SJSA1 (cell line): ENCODE measurements at regions not wholly inside any gene's neighbourhood (a gene's known extent, or its start where the extent isn't known, plus 50 kb on each side); places are given as distances from the start of the nearest gene placed in this dataset.

Source experiments
- DNase-seq, 2 experiments: peaks; one replicate each; pipeline ENCODE4 v3.0.0-alpha.2; 2015 to 2020; ENCODE audit warnings: low spot score in 2 of 2, low read depth in 1 of 2
- H3K27ac ChIP-seq: fragments of 250-450 bp; sonication (Bioruptor Pico); 2 replicates; pipeline ENCODE4 v1.5.1; 2020; ENCODE audit warnings: mild to moderate bottlenecking, moderate library complexity
- H3K27me3 ChIP-seq: fragments of 250-450 bp; sonication (Bioruptor Pico); replicated peaks from 2 replicates; pipeline ENCODE4 v1.5.1; 2020; ENCODE audit warnings: mild to moderate bottlenecking, moderate library complexity
- H3K36me3 ChIP-seq: fragments of 250-450 bp; sonication (Bioruptor Pico); 2 replicates; pipeline ENCODE4 v1.5.1; 2020; ENCODE audit warnings: mild to moderate bottlenecking
- H3K4me1 ChIP-seq: fragments of 250-450 bp; sonication (Bioruptor Pico); replicated peaks from 2 replicates; pipeline ENCODE4 v1.6.1; 2021; ENCODE audit warnings: mild to moderate bottlenecking
- H3K4me3 ChIP-seq: fragments of 250-450 bp; sonication (Bioruptor Pico); 2 replicates; pipeline ENCODE4 v1.5.1; 2020; ENCODE audit warnings: mild to moderate bottlenecking
- H3K9me3 ChIP-seq: fragments of 250-450 bp; sonication (Bioruptor Pico); replicated peaks from 2 replicates; pipeline ENCODE4 v1.5.1; 2020; ENCODE audit warnings: mild to moderate bottlenecking

DNA sequence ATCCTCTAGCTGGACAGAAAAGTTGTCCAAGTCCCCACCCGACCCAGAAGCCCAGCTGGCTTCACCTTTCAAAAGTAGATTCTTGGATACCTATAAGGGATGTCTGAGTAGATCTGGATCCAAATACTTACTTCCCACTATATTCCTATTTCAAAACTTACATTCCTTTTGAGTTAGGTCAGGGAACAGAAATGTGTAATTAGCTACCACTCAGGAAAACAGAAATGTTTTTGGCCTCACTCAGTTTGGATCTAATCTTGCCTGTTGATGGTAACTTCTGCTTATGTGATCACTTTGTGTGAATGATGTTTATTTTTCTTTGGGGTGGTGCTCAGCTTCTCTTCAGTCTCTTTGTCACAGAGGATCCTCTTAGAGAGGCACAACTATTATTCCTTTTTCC is 814.4 kb upstream of the RGS18 start:
- no peaks in the 10 kb centered on the region for H3K36me3 ChIP-seq
- H3K4me3 ChIP-seq = no peak overlapping the region
- no peaks in the 10 kb centered on the region for H3K27me3 ChIP-seq
- peak in 1 of 2 experiments; percentile 1 for DNase-seq
- 0 out of 2 replicates have a peak, but pooled peaks cover 2% of the 10 kb centered on the region for H3K9me3 ChIP-seq
- H3K4me1 ChIP-seq = no peaks in the 10 kb centered on the region
- no peak overlapping the region for H3K27ac ChIP-seq

DNA sequence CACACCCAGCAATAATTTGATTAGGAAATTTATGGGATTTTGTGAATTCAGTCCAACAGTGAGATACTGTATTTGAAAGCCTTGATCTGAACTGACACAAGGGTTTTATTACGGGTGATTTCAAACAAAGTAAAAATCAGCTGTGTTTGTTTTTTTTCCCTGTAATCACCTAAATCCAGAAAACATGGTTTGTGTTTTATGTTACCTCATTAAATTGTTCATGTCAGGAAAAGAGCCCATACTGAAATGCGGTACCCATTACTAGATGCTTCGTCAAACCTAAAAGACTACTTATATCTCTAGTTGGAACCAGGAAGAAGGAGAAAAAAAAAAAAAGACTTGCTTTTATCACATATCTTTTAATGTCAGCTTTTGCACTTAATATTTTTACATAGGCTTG is 811.9 kb upstream of the RGS18 start:
- Histone ChIP-seq H3K27ac (no peak overlapping the region), H3K4me3 (no peak overlapping the region), H3K4me1 (no peaks in the 10 kb centered on the region), H3K9me3 (0 out of 2 replicates have a peak, but pooled peaks cover 2% of the 10 kb centered on the region), H3K36me3 (no peaks in the 10 kb centered on the region), H3K27me3 (no peaks in the 10 kb centered on the region)
- DNase-seq = no peak

GRCh38 chr1:191348328-191348727 is 809.9 kb upstream of the RGS18 start:
- no peaks in the 10 kb centered on the region for H3K27me3 ChIP-seq
- H3K27ac ChIP-seq = no peak overlapping the region
- peaks cover 5% of the 10 kb centered on the region; the same call in 1 of the 2 replicates for H3K9me3 ChIP-seq
- H3K36me3 ChIP-seq = no peaks in the 10 kb centered on the region
- no peak for DNase-seq
- H3K4me3 ChIP-seq = no peak overlapping the region
- no peaks in the 10 kb centered on the region for H3K4me1 ChIP-seq

- H3K27me3 ChIP-seq = no peaks in the 10 kb centered on the region
- no peak overlapping the region for H3K27ac ChIP-seq
- no peaks in the 10 kb centered on the region for H3K36me3 ChIP-seq
- DNase-seq = no peak
- H3K4me3 ChIP-seq = no peak overlapping the region
- peaks cover 3% of the 10 kb centered on the region; the same call in 1 of the 2 replicates for H3K9me3 ChIP-seq
- H3K4me1 ChIP-seq = no peaks in the 10 kb centered on the region
These were observed 807.3 kb upstream of the RGS18 start for GRCh38 chr1:191350938-191351337.

DNA sequence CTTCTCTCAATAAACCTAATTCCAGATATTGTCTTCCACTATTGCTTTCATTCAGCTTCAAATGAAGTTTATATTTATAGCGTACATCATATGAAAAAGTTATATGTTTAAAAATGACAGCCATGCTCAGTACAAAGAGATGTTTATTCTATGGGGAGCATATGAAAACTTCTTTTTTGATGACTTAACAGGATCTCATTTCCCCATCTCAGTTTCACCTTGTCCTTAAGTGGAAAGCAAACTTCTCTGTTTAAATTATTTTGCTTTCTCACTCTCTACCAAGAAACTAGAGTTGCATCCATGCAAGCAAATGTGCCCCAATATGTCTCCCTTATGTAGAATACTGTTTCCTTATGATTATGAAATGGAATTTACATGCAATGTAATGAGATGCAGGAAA is 799.5 kb upstream of the RGS18 start:
- Histone ChIP-seq H3K4me1 (no peaks in the 10 kb centered on the region), H3K27me3 (no peaks in the 10 kb centered on the region), H3K27ac (no peak overlapping the region), H3K36me3 (no peaks in the 10 kb centered on the region), H3K9me3 (peaks cover 5% of the 10 kb centered on the region), H3K4me3 (no peak overlapping the region)
- DNase-seq = no peak

- DNase-seq = no peak
- Histone ChIP-seq H3K9me3 (peaks cover 3% of the 10 kb centered on the region; the same call in 1 of the 2 replicates), H3K27ac (no peak overlapping the region), H3K36me3 (no peaks in the 10 kb centered on the region), H3K4me3 (no peak overlapping the region), H3K4me1 (no peaks in the 10 kb centered on the region), H3K27me3 (no peaks in the 10 kb centered on the region)
These were observed 791.6 kb upstream of the RGS18 start for GRCh38 chr1:191366686-191367085.

GRCh38 chr1:191368891-191369654 is 789.2 kb upstream of the RGS18 start:
- Histone ChIP-seq H3K27ac (no peak overlapping the region), H3K9me3 (peaks cover 3% of the 10 kb centered on the region; the same call in 1 of the 2 replicates)

DNA sequence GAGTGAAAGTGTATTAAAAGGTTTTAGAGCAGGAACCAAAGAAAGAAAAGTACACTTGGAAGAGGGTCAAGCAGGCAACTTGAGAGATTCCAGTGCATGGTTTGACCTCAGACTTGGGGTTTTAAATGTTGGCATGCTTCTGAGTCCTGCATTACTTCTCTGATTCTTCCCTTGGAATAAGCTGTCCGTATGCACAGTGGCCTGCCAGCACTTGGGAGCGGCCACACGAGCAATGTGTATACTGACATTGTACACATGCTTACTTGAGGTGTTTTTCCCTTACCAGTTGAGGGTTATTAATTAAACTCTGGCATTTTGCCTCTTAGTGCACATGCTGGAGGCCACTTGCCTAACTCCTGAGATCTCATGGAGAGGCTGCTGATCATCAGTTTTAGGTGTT is 786.6 kb upstream of the RGS18 start:
- Histone ChIP-seq H3K36me3 (no peaks in the 10 kb centered on the region), H3K4me1 (no peaks in the 10 kb centered on the region), H3K4me3 (no peak overlapping the region), H3K27me3 (no peaks in the 10 kb centered on the region), H3K27ac (no peak overlapping the region), H3K9me3 (peaks cover 3% of the 10 kb centered on the region; the same call in 1 of the 2 replicates)
- DNase-seq = no peak

More at GRCh38 chr1:191368891-191369654, 789.2 kb upstream of the RGS18 start:
- H3K27me3 ChIP-seq = no peaks in the 10 kb centered on the region
- H3K4me1 ChIP-seq = no peaks in the 10 kb centered on the region
- H3K4me3 ChIP-seq = no peak overlapping the region
- H3K36me3 ChIP-seq = no peaks in the 10 kb centered on the region
- DNase-seq = no peak

DNA sequence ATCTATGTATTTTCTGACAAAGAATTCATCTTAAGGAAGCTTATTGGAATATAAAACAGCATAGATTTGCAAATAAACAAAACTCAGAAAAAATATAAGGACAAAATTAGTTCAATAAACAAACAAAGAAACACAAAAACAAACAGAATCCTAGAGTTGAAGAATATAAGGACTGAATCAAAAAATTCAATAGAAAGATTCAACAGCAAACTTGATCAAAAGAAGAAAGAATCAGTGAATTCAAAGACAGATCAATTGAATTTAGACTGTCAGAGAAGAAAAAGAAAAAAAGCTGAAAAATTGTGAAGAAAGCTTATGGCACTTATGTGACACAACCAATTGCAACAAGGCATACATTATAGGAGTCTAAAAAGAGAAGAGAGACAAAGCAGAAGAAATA is 770.0 kb upstream of the RGS18 start:
- Histone ChIP-seq H3K27me3 (no peaks in the 10 kb centered on the region), H3K27ac (no peak overlapping the region), H3K4me3 (no peak overlapping the region), H3K36me3 (no peaks in the 10 kb centered on the region), H3K4me1 (no peaks in the 10 kb centered on the region), H3K9me3 (0 out of 2 replicates have a peak, but pooled peaks cover 2% of the 10 kb centered on the region)
- no peak for DNase-seq

DNA sequence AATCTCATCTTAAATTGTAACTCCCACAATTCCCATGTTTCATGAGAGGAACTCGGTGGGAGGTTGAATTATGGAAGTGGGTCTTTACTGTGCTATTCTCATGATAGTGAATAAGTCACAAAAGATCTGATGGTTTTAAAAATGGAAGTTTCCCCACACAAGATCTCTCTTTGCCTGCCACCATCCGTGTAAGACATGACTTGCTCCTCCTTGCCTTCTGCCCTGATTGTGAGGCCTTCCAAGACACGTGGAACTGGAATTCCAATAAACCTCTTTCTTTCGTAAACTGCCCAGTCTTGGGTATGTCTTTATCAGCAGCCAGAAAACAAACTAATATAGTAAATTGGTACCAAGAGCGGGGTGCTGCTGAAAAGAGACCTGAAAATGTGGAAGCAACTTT is 761.6 kb upstream of the RGS18 start:
- Histone ChIP-seq H3K36me3 (no peaks in the 10 kb centered on the region), H3K9me3 (peaks cover 8% of the 10 kb centered on the region; the same call in 1 of the 2 replicates), H3K4me1 (no peaks in the 10 kb centered on the region), H3K27ac (no peak overlapping the region), H3K4me3 (no peak overlapping the region), H3K27me3 (no peaks in the 10 kb centered on the region)
- DNase-seq = no peak

DNA sequence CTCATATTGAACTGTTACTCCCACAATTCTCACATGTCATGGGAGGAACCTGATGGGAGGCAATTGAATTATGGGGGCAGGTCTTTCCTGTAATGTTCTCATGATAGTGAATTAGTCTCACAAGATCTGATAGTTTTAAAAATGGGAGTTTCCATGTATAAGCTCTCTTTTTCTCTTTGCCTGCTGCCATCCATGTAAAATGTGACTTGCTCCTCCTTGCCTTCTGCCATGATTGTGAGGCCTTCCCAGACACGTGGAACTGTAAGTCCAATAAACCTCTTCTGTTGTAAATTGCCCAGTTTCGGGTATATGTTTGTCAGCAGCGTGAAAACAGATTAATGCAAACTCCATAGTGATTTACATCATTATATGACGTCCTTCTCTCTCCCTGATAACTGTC is 759.7 kb upstream of the RGS18 start:
- no peak overlapping the region for H3K27ac ChIP-seq
- H3K27me3 ChIP-seq = no peaks in the 10 kb centered on the region
- DNase-seq = no peak
- H3K4me3 ChIP-seq = no peak overlapping the region
- no peaks in the 10 kb centered on the region for H3K36me3 ChIP-seq
- H3K9me3 ChIP-seq = peaks cover 8% of the 10 kb centered on the region; the same call in 1 of the 2 replicates
- H3K4me1 ChIP-seq = no peaks in the 10 kb centered on the region

GRCh38 chr1:191405417-191405816 is 752.8 kb upstream of the RGS18 start:
- Histone ChIP-seq H3K27ac (no peak overlapping the region), H3K36me3 (no peaks in the 10 kb centered on the region), H3K4me3 (no peak overlapping the region), H3K4me1 (no peaks in the 10 kb centered on the region), H3K27me3 (no peaks in the 10 kb centered on the region), H3K9me3 (peaks cover 4% of the 10 kb centered on the region; the same call in 1 of the 2 replicates)
- DNase-seq = no peak

DNA sequence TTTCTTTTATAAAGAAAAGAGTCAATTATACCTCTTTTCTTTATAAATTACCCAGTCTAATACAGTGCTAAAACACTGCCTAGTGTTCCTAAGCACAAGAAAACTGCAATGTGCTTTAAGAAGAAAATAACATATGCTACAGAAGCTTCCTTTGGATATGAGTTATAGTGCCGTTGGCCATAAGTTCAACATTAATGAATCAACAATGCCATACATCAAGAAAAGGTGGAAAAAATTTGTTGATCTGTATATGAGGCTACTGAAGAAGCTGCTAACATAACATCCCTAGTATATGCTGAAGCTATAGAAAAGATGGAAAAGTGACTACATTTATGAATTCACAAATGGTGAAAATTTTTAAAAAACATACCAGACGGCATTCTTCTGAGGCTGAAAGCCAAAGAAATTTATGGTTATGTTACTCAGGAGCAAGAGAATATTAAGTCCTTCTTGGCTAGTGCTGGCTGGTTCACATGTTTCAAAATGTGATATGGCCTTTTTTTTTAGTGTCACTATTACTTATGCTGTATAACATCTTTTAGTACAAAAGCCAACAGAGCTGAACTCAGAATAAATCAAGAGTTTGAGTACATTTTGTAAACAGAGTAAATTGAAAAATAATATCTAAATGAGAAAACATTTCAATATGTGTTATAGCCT is 743.2 kb upstream of the RGS18 start:
- Histone ChIP-seq H3K27me3 (no peaks in the 10 kb centered on the region), H3K9me3 (peaks cover 2% of the 10 kb centered on the region; the same call in 1 of the 2 replicates), H3K36me3 (no peaks in the 10 kb centered on the region), H3K27ac (no peak overlapping the region), H3K4me1 (no peaks in the 10 kb centered on the region), H3K4me3 (no peak overlapping the region)
- DNase-seq = no peak

DNA sequence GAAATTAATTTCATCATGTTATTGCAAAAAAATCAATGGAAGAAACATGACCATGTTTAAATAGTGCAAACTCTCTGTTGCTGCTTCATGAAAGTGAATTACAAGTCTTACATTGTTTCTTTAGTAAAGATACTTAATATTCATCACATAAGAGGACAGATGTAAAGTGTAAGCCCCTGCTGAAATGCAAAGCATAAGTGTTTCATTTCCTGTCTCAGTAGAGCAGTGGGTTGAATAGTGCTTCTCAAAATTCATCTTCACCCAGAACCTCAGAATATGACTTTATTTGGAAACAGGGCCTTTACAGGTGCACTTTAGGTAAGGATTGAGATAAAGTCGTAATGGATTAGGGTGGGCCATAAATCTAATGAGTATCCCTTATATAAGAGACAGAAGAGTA is 738.4 kb upstream of the RGS18 start:
- H3K4me3 ChIP-seq = no peak overlapping the region
- no peaks in the 10 kb centered on the region for H3K4me1 ChIP-seq
- no peaks in the 10 kb centered on the region for H3K36me3 ChIP-seq
- H3K27me3 ChIP-seq = no peaks in the 10 kb centered on the region
- 0 out of 2 replicates have a peak, but pooled peaks cover 2% of the 10 kb centered on the region for H3K9me3 ChIP-seq
- no peak overlapping the region for H3K27ac ChIP-seq
- DNase-seq = no peak
